NCI-H526 treated with DMSO at 0.1 percent for 48 hours (cell line): ENCODE measurements at regions not wholly inside any gene's neighbourhood (a gene's known extent, or its start where the extent isn't known, plus 50 kb on each side); places are given as distances from the start of the nearest gene placed in this dataset.
"Not testable (repeated sequence)": the region's sequence is repeated elsewhere in the genome, so short reads cannot be mapped to it uniquely, and the experiment has no call there.

Experiments used
- DNase-seq: peaks from one replicate; lab custom pipeline; 2025; lab: John Stamatoyannopoulos, UW

DNA sequence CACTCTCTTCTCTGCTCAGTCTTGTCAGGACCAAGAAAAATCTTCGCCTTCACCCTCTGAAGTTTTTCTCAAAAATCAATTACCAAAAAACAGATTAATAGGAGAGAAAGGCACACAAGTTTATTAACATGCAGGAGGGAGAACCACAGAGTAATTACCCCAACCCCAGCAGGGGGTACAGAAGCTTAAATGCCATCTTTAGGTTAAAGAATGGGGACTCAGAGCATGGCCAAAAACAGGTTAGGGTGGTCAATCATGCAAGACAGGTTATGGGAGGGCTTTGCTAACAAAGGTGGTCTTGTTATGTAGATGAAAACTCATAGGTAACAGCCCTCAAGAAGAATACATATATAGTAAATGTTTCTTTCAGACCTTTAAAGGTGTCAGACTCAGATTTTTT, 100.5 kb upstream of the BTN3A2 start:
- DNase-seq, result no peak

DNA sequence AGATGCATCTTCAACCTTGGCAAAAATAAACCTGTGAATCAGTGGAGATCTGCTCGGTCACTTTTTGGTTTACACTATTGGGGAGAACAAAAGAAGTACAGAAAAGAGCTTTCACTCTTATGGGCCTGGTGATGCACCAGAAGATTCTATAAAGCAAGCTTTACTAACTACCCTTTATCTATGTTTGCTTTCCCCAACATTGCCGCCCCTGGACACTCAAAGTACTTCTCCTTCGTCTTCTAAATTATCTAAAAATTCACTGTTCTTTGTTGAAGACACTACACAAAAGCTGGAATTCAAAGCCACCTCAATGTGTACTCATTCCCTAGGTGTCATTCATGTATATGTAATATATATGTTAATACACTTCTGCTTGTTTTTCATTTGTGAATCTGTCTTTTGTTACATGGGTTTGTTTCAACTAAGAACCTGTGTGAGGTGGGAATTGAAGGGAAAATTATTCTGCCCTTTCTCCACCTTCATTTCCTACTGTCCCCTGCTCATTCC, 97.9 kb upstream of the BTN3A2 start:
- DNase-seq, result no peak

DNA sequence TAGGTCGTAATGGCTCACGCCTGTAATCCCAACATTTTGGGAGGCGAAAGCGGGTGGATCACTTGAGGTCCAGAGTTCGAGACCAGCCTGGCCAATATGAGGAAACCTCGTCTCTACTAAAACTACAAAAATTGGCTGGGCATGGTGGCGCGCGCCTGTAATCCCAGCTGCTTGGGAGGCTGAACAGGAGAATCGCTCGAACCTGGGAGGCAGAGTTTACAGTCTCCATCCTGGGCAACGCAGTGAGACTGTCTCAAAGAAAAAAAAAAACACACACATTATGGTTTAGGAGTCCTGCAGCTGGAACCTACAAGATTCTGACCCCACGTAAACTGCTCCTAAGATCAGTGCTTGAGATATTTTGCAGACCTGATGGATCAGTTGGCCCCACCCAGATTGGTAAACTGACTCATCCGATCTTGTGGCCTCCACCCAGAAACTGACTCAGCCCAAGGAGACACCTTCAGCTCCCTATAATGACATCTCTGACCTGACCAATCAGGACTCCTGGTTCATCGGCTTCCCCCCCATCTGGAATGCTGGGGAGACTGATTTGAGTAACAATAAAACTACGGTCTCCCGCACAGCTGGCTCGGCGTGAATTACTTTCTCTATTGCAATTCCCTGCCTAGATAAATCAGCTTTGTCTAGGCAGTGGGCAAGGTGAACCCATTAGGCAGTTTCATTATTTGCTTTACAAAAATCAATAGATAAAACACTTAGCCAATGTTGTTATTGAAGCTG, 96.2 kb upstream of the BTN3A2 start:
- DNase-seq, result no peak

DNA sequence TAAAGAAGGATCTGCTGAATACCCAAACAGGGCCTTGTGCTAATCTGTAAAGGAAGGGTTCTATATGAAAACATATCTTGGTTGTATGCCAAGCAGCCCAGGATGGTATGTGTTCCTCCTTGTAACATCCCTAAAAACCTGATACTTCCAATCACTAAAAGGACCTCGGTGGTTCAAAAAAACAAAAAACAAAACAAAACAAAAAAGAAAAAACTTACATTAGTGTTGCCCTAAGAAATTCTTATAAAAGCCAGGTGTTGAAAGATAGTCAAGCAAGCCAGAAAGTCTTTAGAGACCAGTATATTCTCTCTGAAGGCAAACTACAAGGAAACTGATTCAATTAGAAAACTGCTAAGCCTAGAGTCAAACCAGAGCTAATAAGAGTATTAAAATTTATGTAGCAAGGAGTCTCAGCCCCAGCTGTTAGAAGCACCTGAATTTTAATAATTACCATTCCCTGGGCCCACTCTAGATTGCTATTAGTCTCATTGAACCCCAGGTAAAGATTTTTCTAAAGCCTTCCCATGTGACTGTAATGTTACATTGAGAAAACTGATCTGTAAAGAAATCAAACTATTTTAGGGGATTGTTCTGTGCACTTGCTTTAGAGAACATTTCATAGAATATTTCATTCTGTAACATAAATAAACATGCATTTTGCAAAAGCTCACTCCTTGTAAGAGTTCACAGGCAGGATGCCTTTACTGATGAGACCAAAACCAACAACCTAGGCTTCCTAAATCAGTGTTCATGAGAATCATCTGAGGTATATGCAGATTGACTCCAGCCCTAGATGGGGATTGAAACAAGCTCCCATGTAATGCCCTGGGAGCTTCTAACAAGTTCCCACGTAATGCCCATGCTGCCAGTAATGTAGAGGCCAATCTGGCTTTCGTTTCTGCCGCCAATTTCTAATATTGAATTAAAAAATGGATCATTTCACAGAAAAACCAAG, 95.2 kb upstream of the BTN3A2 start:
- DNase-seq, result no peak

DNA sequence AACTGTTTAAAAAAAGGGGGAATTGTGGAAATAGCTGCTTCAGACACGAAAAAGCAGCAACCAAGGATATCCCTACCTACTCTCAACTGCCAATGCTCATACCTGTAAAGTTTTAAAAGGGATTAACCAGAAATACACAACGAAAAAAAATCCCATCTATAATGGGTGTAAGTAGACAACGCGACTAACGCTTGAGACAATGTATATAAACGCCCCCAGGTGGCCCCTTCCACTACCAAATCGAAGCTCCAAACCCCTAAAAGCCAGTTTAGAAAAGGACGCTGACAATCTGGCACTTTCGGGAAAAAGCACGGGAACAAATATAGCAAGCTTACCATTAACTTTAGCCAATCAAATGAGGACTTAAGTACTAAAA, 94.5 kb upstream of the BTN3A2 start:
- no peak for DNase-seq

DNA sequence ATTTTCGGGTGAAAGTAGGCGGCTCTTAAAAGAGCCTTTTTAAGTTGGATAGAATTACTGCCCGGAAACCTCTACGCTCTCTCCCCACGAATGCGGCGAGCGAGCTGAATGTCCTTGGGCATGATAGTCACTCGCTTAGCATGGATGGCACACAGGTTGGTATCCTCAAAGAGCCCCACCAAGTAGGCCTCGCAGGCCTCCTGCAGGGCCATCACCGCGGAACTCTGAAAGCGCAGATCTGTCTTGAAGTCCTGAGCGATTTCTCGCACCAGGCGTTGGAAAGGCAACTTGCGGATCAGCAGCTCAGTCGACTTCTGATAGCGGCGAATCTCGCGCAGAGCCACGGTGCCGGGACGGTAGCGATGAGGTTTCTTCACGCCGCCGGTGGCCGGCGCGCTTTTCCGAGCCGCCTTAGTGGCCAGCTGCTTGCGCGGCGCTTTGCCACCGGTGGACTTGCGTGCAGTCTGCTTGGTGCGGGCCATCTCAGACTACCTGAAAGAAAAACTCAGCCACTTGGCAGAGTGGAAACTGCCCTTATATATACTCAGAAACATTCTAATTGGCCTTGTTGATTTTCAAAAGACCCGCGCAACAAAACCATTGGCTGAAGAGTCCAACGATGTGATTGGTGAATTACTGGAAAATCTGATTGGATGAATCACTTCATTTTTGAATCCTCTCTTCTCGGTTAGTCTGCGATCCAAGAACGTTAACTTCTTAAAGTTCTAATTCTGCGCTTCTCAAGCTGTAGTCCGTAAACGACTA, 93.9 kb upstream of the BTN3A2 start:
- DNase-seq, result no peak

DNA sequence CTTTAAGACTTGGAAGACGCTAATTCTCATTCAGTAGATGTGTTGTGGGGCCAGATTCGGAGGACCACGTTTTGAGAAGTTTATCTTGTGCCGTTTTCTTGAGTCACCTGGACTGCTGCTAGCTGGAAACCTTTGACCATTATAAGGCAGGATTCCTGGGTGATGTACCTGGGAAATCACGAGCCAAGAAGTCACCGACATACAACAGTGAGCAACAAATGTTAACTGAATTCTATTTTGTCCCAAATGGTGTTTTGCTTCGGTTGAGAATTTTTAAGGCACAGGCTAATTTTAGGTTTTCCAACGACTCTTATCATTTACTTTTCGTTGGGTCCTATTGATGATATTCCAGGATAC, 93.4 kb upstream of the BTN3A2 start:
- DNase-seq, result no peak

DNA sequence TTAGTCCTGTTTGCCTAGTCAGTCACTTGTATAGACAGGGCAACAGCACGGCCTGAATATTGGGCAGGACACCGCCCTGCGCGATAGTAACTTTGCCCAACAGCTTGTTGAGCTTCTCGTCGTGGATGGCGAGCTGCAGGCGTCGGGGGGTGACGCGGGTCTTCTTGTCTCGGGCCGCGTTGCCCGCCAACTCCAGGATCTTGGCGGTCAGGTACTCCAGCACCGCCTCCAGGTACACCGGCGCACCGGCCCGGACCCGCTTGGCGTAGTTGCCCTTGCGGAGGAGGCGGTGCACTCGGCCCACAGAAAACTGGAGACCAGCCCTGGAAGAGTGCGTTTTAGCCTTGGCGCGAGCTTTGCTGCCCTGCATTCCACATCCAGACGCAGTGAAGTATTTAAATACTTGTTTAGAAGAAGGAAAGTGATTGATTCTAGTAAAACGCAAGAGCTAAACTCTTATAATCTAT, 92.8 kb upstream of the BTN3A2 start:
- no peak for DNase-seq

DNA sequence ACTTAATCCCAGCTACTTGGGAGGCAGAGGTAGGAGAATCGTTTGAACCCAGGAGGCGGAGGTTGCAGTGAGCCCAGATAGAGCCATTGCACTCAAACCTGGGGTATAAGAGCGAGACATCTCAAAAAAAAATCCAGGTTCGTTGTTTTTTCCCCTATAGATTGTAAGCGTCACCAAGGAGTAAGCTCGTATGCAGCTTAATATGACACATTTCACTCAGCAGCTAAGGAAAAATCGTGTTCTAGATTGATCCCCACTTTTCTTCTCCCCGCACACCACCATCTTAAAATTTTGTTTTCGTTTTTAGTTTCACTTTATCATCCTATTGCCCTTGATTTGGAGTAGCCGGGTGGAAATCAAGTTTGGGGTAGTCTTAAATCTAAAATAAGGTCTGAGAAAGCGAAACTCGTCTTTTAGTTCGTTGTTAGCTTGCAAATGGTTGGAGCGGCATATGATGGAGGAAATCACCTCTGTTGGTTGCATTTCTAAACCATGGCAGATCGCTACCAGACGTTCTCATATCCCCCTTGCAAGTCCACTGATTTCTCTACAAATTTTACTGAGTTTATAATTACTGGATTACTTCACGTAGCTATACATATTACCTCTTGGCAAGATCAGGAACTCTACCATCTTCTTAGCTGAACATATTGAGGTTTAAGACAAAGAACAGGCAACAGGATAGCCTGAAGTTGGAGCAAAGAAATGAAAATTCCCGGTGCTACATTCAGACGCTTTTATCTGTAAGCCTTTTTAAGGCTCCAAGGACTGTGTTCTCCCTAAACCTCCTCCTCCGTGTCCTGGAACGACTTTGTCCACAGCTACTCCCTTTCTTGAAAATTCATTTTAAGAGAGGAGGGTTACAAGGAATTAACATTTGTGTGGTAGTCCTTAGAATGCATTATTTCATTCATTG, 91.1 kb upstream of the BTN3A2 start:
- DNase-seq, result no peak

DNA sequence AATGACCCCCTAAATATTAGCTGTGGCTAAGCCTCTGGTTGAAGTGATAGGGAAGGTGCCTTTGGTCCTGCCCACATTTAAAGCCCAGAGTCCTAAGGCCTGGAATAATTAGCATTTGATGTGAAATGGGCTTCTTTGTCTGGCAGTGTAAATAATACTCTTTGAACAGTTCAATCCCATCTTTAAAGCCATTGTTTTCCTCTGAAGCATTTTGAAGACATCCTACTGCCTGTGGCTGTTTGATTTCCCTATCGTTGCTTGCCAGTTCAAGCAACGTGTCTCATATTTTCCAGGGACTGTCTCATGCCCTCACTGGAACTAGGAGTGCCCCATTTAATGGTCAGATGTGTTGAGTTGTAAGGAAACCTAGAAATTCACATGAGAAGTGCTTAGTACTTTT, 89.3 kb upstream of the BTN3A2 start:
- no peak for DNase-seq

DNA sequence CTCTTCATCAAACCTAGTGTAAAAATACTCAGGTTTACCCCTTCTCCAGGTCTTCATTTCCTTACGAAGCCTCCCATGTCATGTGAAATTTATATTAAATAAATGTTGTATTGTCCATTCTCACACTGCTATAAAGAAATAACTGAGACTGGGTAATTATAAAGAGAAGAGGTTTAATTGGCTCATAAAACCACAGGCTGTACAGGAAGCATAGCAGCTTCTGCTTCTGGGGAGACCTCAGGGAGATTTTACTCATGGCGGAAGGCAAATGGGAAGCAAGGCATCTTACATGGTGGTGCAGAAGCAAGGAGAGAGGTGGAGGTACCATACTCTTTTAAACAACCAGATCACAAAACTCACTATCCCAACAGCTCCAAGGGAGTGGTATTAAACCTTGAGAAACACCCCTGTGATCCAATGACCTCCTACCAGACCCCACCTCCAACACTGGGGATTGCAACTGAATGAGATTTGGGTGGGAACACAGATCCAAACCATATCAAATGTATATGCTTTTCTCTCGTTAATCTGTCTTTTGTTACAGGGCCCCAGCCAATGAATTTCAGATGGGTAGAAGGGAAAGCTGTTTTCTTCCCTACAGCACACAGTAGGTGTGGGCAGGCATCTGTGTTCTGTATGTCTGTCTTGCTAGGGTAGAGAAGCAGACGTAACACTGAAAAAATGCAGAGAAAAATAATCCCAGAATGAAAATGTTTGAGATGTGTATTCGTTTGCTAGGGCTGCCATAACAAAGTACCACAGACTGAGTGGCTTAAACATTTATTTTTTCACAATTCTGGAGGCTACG, 88.0 kb upstream of the BTN3A2 start:
- no peak for DNase-seq

DNA sequence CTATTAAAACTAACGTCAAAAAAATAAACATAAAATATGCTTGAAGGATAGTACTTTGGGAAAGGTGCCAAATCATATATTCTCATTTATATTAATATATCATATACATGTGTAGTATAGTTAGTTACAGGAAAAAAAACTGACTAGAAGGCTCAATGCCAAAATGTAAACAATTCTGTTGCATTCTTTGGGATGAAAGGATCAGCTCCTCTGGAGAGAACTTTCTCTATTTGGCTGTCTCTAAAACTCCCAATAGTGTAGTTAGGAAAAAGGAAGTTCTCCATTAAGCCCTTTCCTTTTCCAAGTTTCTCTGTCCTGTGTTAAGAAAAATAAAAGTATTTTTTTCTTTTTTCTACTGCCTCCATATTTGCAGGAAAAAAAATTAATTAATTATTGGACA, 86.5 kb upstream of the BTN3A2 start:
- DNase-seq, result no peak

DNA sequence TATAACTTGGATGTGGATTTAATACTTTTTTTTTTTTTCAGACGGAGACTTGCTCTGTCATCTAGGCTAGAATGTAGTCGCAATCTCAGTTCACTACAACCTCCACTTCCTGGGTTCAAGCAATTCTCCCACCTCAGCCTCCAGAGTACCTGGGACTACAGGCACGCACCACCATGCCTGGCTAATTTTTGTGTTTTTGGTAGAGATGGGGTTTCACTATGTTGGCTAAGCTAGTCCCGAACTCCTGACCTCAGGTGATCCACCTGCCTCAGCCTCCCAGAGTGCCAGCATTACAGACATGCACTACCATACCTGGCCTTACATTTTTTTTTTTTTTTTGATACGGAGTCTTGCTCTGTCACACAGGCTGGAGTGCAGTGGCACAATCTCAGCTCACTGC, 85.6 kb upstream of the BTN3A2 start:
- DNase-seq, result not testable (repeated sequence)

DNA sequence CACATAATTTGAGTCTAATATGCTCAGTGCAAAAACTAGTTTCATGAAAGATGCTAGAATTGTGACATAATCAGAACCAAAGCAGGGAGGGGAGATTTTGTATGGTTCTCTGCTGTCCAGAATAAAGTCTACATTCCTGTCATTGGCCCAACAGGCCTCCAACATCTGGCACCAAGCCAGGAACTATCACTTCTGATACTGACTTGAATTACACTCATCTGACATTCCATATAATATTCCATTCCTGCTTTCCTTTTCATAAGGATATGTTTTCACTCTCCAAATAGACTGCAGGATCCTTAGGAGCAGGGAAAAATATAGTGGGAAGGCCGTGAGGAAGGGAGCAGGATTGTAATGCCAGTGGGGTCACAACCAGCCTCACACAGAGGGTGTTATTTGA, 84.6 kb upstream of the BTN3A2 start:
- DNase-seq, result no peak

DNA sequence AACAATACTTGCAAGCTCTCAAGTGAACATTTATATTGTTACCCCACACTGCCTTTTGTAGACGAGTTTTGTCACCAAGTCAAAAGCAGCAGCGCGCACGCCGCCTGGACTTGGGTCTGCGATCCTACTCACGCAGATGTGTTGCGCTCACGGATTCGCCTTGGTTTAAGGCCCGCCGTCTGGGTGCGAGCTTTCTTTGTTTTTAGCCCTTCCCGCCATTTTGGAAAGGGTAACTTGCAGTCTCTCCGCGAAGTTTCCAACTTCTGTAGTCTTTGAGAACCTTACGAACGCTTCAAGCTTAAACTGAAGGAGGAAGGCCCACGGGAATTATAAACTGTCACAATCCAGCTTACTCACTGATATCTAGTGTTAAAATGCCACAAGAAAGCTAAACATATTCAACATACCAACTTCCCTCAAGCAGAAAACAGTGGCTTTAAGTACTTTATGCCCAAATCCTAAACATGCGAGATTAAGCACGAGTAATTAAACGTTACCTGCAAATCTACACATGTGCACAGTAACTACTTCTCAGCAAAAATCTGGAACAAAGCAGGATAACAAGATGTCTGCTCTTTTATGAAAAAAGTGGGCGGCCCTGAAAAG, 80.4 kb upstream of the BTN3A2 start:
- DNase-seq, result peak; percentile 21

DNA sequence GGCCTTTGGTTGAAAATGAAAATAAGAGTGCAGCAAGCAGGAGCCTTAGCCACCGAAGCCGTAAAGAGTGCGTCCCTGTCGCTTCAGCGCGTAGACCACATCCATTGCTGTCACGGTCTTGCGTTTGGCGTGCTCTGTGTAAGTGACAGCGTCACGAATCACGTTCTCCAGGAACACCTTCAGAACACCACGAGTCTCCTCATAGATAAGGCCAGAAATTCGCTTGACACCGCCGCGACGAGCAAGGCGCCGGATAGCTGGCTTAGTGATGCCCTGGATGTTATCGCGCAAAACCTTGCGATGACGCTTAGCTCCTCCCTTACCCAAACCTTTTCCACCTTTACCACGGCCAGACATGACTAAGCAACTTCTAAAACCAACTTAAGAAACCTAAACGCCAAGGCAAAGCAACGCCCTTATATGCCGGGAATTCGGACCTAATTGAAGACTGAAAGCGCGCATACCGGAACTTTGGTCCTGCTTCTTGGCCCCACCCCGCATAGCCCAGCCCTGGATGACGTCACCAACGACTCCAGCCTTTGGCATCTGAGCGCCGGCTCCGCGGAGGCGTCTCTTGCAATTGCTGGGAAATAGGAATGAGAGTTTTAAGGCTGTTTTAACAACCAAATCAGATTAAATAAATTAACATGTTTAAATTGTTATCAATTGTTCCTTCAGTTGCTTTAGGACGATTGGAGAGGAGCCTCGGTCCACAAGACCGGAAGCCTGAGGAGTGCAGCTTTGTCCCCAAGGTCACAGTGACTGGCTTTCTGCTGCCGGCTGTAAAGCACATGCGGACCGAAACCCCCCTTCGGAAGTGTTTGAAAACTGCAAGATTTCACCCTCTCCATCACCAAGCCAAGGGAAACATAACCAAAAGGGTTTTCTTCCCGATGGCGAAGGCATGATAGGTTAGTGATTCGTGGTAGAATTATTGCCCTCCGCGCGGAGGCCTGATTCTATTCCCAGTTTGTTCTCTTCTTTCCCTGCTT, 79.6 kb upstream of the BTN3A2 start:
- DNase-seq, result peak; percentile 95

DNA sequence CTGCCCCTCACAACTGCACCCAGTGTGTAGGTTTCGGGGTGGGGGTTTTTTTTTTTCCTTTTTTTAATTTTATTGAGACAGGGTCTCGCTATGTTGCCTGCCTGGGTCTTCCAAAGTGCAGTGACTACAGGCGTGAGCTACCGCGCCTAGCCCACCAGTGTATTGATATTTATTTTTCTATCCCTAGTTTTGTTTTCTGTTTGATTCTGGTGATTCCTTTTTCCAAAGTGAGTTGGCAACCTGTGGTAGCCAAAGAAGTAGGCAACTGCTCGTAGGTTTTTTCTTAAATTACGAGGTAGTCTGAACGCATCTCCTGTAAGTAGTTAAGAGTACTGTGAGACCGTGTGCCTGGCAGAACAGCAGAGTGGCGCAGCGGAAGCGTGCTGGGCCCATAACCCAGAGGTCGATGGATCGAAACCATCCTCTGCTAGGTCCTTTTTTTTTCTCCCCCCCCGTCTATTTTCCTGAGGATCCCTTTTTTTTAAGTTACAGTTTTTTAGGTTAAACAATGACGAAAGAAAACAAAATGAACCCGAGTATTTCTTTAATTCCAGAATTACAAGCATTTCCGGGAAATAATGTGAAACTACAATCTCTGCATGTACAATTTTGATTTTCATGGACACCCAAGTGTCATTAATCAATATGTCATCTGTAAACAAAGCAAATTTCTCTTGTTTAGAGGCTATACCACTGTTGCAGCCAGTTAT, 78.7 kb upstream of the BTN3A2 start:
- peak; percentile 44 for DNase-seq

DNA sequence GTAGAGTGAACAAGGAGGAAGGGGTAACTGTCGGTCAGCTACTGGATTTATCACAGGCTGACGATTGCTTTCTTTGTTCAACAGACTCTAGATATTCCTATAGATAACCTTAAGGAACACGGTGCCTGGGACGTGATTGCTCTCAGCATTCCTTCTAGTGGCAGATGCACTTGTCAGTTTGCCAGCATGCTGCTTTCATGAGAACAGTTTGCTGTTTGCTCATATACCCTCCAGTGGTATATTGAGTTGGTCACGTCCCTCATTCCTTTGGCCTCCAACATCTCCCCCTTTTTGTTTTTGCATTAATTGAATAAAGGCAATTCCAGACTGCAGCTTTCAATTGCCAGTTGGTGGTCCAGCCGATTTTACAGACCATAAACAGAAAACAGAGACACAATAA, 76.8 kb upstream of the BTN3A2 start:
- no peak for DNase-seq
